Activated naive CD4-positive, alpha-beta T cell treated with anti-CD3 and anti-CD28 coated beads, Interleukin-2, amount 50 U/mL, for 16 hours (primary cell): ENCODE measurements at regions not wholly inside any gene's neighbourhood (a gene's known extent, or its start where the extent isn't known, plus 50 kb on each side); places are given as distances from the start of the nearest gene placed in this dataset.
"Not testable (repeated sequence)": the region's sequence is repeated elsewhere in the genome, so short reads cannot be mapped to it uniquely, and the experiment has no call there.

ENCODE experiments used
- DNase-seq: peaks from one replicate; pipeline ENCODE4 v3.0.0-alpha.2; 2020

DNA sequence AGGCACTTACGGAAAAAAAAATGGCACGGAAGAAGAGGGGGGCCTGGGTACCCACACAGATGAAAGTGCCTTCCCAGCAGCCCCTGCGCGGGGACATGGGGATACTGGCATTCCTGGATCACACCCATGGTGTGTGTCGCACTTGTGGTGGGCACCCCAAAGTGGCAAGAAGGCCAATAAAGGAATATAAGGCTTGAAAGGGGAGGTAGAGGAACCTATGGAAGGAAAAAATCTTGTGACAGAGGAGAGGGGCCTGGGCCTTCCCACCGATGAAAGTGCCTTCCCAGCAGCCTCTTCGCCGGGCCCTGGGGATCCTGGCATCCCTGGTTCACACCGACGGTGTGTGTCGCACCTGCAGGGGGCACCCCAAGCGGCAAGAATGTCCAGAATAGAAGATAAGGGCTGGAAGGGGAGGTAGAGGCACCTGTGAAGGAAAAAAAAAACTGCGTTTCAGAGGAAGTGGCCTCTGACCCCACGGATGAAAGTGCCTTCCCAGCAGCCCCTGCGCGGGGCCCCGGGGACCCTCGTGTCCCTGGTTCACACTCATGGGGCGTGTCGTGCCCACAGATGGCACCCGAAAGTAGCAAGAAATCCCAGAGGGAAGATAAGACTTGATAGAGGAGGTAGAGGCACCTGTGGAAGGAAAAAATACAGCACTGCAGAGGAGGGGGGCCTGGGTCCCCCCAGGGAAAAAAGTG, 284.0 kb downstream of the ALG10 start:
- no peak for DNase-seq

DNA sequence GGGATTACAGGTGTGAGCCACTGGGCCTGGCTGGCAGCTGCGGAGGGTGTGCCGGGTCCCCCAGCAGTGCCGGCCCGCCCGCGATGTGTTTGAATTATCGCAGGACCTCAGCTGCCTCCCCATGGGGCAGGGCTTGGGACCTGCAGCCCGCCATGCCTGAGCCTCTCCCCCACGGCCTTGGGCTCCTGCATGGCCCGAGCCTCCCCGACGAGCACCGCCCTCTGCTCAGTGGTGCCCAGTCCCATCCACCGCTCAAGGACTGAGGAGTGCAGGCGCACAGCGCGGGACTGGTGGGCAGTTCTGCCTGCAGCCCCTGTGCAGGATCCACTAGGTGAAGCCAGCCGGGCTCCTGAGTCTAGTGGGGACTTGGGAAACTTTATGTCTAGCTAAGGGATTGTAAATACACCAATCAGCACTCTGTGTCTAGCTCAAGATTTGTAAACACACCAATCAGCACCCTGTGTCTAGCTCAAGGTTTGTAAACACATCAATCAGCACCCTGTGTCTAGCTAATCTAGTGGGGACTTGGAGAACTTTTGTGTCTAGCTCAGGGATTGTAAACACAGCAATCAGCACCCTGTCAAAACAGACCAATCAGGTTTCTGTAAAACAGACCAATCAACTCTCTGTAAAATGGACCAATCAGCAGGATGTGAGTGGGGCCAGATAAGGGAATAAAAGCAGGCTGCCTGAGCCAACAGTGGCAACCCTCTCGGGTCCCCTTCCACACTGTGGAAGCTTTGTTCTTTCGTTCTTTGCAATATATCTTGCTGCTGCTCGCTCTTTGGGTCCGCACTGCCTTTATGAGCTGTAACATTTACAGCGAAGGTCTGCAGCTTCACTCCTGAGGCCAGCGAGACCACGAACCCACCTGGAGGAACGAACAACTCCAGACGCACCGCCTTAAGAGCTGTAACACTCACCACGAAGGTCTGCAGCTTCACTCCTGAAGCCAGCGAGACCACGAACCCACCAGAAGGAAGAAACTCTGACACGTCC, 287.8 kb downstream of the ALG10 start:
- DNase-seq: not testable (repeated sequence)

DNA sequence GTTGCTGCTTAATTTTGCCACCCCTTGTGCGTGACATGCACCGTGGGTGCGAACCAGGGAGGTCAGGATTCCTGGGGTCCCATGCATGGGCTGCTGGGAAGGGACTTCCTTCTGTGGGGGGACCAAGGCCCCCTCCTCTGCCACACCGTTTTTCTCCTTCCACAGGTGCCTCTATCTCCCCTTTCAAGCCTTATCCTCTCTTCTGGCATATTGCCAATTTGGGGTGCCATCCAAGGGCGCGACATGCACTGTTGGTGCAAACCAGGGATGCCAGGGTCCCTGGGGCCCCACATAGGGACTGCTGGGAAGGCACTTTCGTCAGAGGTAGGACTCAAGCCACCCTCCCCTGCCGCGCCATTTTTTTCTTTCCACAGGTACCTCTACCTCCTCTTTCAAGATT, 289.0 kb downstream of the ALG10 start:
- no peak for DNase-seq

DNA sequence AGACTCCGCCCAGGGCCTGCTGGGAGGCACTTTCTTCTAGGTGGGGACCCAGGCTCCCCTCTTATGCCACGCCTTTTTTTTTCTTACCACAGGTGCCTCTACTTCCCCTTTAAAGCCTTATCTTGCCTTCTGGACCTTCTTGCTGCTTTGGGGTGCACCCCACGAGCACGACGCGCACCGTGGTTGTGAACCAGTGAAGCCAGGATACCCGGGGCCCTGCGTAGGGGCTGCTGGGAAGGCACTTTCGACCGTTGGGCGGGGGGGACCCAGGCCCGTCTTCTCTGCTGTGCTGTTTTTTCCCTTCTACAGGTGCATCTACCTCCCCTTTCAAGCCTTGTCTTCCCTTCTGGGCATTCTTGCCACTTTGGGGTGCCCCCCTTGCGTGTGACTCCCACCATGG, 305.4 kb downstream of the ALG10 start:
- DNase-seq: no peak

DNA sequence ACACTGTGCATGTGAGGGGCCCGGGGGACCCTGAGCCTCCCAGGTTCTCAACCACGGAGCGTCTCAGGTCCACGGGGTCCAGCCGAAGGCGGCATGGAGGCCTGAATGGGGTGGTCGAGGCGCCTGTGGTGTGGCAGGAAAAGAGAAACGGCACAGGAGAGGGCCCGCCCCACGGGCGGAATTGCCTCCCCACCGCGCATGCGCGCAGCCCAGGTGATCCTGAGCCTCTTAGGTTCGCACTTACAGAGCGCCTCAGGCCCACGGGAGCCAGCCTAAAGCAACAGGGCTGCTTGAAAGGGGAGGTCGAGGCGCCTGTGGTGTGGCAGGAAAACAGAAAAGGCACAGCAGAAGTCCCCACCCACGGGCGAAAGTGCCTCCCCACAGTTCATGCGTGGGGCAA, 311.0 kb downstream of the ALG10 start:
- no peak for DNase-seq

DNA sequence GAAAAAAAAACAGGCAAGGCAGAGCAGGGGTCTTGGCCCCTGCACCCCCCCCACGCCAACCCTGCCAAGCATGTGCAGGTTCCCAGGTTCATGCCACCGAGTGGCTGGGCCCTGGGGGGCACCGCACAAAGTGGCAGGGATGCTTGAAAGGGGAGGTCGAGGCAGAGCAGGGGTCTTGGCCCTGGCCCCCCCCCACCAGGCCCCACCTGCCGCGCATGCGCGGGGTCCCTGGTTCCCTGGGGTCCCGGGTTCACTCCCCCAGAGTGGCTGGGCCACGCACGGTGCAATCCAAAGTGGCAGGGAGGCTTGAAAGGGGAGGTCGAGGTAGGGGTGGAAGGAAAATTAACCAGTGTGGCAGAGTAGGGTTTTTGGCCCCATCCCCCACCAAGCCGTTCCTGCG, 312.2 kb downstream of the ALG10 start:
- no peak for DNase-seq

DNA sequence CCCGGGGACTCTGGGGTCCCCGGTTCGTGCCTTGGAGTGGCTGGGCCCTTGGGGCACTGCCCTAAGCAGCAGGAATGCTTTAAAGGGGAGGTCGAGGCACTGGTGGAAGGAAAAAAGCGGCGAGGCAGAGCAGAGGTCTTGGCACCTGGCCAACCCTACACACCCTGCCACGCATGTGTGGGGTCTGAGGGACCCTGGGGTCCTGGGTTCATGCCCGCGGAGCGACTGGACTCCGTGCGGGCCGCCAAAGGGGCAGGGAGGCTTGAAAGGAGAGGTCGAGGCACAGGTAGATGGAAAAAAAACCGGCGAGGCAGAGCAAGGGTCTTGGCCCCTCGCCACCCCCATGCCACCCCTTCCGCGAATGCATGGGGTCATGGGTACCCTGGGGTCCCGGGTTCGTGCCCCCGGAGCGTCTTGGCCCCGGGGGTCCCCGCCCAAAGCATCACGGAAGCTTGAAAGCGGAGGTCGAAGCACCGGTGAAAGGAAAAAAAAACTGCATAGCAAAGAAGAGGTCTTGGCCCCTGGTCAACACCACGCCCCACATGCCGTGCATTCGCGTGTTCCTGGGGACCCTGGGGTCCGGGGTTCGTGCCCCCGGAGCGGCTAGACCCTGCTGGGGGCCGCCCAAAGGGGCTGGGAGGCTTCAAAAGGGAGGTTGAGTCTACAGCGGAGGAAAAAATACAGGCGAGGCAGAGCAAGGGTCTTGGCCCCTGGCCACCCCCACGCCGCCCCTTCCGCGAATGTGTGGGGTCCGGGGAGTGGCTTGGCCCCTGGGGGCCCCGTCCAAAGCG, 312.9 kb downstream of the ALG10 start:
- no peak for DNase-seq

DNA sequence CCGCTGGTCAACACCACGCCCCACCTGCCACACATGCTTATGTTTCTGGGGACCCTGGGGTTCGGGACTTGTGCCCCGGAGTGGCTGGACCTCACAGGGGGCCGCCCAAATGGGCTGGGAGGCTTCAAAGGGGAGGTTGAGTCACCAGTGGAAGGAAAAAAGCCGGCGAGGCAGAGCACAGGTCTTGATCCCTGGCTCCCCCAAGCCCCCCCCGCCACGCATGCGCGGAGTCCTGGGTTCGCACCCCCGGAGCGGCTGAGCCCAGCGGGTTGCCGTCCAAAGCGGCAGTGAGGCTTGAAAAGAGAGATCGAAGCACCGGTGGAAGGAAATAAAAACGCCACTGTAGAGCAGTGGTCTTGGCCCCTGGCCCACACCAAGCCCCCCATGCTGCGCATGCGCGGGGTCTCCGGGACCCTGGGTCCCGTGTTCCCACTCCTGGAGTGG, 313.5 kb downstream of the ALG10 start:
- DNase-seq: no peak

DNA sequence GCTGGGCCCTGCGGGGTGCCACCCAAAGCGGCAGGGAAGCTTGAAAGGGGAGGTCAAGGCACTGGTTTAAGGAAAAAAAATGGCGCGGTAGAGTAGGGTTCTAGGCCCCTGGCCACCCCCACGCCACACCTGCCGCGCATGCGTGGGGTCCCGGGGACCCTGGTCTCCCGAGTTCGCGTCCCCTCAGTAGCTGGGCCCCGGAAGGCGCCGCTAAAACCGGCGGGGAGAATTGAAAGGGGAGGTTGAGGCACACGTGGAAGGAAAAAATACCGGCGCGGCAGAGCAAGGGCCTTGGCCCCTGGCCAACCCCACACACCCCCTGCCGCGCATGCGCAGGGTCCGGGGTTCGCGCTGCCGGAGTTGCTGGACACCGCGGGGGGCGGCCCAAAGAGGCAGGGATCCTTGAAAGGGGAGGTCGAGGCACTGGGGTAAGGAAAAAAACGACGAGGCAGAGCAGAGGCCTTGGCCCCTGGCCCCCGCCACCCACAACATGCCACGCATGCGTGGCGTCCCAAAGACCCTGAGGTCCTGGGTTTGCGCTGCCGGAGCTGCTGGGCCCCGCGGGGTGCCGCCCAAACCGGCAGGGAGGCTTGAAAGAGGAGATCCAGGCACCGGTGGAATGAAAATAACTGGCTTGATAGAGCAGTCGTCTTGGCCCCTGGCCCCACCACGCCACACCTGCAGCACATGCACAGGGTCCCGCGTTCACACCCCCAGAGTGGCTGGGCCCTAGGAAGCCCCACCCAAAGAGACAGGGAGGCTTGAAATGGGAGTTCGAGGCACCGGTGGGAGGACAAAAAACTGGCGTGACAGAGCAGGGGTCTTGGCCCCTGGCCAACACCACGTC, 314.5 kb downstream of the ALG10 start:
- no peak for DNase-seq

DNA sequence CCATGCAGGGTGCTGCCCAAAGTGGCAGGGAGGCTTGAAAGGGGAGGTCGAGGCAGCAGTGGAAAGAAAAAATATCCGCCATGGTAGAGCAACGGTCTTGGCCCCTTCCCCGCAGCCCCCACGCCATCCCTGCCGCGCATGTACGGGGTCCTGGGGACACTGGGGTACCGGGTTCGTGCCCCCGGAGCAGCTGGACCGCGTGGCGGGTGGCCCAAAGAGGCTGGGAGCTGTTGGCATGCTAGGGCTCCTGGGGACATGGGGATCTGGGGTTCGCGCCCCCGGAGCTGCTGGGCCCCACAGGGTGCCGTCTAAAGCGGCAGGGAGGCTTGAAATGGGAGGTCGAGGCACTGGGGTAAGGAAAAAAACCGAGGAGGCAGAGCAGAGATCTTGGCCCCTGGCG, 316.5 kb downstream of the ALG10 start:
- DNase-seq: no peak

DNA sequence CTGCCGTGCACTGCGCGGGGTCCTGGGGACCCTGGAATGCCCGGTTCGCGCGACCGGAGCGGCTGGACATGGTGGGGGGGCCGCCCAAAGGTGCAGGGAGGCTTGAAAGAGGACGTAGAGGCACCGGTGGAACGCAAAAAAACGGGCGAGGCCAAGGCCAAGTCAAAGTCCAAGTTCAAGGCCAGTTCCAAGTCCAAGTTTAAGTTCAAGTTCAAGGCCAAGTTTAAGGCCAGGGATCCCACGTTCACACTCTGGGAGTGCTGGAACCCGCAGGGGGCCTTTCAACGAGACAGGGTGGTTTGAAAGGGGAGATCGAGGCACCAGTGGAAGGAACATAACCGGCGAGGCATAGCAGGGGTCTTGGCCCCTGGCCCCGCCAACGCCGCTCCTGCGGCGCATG, 317.6 kb downstream of the ALG10 start:
- no peak for DNase-seq

DNA sequence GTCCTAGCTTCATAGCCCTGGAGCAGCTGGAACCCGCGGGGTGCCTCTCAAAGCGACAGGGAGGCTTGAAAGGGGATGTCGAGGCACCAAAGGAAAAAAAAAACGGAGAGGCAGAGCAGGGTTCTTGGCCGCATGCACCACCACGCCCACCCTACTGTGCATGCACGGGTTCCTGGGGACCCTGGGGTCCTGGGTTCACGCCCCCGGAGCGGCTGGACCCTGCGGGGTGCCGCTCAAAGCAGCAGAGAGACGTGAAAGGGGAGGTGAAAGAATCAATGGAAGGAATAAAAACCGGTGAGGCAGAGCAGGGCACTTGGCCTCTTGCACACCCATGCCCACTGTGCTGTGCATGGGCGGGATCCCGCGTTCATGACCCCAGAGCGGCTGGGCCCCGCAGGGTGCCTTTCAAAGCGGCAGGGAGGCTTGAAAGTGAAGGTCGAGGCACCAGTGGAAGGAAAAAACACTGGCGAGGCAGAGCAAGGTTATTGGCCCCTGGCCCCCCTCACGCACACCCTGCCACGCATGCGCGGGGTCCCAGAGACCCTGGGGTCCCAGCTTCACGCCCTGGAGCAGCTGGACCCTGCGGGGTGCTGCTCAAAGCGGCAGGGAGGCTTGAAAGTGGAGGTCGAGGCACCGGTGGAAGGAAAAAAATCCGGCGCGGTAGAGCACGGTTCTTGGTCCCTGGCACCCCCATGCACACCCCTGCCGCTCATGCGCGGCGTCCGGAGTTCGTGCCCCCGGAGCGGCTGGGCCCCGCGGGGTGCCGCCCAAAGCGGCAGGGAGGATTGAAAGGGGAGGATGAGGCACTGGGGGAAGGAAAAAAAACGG, 318.5 kb downstream of the ALG10 start:
- DNase-seq: no peak

DNA sequence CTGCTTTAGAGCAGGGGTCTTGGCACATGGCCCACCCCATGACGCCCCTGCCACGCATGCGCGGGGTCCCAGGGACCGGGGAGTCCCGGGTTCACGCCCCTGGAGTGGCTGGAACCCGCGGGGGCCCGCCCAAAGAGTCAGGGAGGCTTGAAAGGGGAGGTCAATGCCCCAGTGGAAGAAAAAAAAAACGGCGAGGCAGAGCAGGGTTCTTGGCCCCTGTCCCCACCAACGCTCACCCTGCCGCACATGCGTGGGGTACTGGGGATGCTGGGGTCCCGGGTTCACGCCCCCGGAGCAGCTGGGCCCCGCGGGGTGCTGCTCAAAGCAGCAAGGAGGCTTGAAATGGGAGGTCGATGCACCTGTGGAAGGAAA, 319.1 kb downstream of the ALG10 start:
- DNase-seq: no peak

DNA sequence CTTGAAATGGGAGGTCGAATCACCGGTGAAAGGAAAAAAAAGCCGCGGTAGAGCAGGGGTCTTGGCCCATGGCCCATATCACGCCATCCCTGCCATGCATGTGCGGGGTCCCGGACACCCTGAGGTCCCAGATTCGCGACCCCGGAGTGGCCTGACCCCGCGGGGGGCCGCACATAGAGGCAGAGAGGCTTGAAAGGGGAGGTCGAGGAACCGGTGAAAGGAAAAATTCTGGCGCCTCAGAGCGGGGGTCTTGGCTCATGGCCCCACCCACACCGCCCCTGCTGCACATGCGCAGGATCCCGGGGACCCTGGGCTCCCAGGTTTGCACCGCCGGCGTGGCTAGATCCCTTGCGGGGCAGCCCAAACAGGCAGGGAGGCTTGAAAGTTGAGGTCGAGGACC, 319.8 kb downstream of the ALG10 start:
- DNase-seq: no peak

DNA sequence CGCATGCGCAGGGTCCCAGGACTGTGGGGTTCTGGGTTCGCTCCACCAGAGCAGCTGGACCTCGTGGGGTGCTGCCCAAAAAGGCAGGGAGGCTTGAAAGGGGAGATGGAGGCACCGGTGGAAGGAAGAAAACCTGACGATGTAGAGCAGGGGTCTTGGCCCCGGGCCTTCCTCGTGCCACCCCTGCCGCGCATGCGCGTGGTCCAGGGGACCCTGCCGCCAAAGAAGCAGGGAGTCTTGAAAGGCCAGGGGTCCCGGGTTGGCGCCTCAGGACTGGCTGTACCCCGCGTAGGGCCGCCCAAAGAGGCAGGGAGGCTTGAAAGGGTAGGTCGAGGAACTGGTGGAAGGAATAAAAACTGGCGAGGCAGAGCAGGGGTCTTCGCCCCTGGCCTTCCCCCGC, 321.0 kb downstream of the ALG10 start:
- no peak for DNase-seq

DNA sequence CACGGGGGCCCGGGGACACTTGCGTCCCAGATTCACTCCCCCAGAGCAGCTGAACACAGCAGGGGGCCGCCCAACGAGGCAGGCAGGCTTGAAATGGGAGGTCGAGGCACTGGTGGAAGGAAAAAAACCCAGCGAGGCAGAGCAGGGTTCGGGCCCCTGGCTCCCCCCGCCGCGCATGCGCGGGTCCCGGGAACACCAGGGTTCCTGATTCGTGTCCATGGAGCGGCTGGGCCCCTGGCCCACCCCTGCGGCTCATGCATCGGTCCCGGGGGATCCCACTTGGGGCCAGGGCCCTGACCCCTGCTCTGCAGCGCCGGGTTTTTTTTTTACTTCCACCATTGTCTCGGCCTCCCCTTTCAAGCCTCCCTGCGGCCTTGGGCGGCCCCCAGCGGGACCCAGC, 321.5 kb downstream of the ALG10 start:
- DNase-seq: no peak

DNA sequence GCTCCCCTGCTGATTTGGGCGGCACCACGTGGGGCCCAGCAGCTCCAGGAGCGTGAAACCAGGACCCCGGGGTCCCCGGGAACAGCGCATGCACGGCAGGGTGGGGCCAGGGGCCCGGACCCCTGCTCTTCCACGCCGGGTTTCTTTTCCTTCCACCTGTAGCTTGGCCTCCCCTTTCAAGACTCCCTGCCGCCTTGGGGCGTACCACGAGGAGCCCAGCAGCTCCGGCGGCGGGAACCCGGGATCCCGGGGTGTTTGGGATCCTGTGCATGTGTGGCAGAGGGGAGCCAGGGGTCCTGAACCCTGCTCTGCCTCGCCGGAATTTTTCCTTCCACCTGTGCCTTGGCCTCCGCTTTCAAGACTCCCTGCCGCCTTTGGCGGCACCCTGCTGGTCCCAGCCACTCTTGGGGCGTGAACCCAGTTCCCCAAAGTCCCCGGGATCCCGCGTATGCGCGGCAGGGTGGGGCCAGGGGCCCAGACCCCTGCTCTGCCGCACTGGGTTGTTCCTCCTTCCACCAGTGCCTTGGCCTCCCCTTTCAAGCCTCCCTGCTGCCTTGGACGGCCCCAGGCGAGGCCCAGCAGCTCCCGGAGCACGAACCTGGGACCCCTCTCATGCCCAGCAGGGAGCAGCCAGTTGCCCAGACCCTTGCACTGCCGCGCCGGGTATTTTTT, 322.7 kb downstream of the ALG10 start:
- DNase-seq: no peak

DNA sequence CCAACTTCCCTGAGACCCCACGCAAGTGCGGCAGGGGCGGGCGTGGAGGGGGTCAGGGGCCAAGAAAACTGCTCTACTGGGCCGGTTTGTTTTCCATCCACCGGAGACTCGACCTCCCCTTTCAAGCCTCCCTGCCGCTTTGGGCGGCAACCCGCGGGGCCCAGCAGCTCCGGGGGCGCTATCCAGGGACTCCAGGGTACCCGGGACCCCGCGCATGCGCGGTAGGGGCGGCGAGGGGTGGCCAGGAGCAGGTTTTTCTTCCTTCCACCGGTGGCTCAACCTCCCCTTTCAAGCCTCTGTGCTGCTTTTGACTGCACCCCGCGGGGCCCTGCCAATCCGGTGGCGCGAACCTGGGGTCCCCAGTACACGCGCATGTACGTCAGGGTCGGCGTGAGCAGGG, 323.5 kb downstream of the ALG10 start:
- no peak for DNase-seq

DNA sequence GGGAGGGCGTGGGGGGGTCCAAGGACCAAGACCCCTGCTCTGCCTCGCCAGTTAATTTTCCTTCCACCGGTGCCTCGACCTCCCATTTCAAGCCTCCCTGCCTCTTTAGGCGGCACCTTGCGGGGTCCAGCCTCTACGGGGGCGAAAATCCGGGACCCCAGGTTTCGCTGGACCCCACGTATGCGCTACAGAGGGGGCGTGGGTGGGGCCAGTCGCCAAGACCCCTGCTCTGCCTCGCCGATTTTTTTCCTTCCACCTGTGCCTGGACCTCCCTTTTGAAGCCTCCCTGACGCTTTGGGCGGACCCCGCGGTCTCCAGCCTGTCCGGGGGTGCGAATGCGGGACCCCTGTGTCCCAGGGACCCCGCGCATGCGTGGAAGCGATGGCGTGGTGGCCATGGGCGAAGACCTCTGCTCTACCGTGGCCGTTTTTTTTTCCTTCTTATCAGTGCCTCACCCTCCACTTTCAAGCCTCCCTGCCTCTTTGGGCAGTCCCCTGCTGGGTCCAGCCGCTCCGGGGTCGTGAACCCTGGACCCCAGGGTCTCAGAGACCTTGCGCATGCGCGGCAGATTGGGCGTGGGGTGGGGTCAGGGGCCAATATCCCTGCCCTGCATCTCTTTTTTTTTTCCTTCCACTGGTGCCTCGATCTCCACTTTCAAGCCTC, 324.2 kb downstream of the ALG10 start:
- DNase-seq: no peak

DNA sequence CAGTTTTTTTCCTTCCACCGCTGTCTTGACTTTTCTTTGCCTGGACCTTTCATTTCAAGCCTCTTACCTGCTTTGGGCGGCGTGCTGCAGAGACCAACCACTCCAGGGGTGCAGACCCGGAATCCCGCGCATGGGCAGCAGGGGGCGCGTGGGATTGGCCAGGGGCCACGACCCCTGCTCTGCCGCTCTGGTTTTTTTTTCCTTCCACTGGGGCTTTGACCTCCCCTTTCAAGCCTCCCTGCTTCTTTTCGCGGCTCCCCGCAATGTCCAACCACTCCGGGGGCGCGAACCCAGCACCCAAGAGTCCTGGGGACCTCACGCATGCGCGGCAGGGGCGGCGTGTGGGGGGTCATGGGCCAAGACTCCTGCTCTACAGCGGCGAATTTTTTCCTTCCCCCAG, 325.1 kb downstream of the ALG10 start:
- DNase-seq: no peak
